DND-41 (cell line): ENCODE measurements at regions not wholly inside any gene's neighbourhood (a gene's known extent, or its start where the extent isn't known, plus 50 kb on each side); places are given as distances from the start of the nearest gene placed in this dataset.

Source experiments
- EZH2 ChIP-seq: IDR thresholded peaks from 3 replicates; pipeline ENCODE4 v1.6.1; 2012; ENCODE audit warnings: borderline replicate concordance, low read depth, mild to moderate bottlenecking, moderate library complexity, low read length, inconsistent platforms; ENCODE audit not compliant: severe bottlenecking
- TF ChIP-seq, protein P1 (sequence below): IDR thresholded peaks from 2 replicates; pipeline ENCODE4 v1.5.1; 2012; ENCODE audit warnings: borderline replicate concordance, low read length, moderate library complexity, mild to moderate bottlenecking; ENCODE audit not compliant: poor library complexity, severe bottlenecking; ENCODE audit errors: extremely low read depth

DNA sequence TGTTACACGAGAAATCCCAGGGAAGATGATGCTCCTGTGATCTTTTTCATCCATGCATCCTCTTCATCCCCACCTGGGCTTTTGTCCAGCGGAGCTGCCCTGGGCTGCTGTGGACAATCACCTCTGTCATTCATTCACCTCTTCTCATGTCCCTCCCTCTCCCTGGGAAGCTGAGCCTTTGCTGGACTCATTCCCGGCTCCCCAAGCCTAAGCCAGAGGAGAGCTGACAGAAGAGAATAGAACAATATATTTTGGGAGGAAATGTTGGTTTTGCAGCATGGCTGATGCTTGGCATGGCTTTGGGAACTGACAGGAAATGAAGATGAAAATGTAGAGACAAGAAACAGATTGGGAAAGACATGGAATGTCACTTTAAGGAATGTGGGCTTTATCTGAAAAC lies 177.4 kb downstream of the DICER1 start:
- TF ChIP-seq, protein P1, sequence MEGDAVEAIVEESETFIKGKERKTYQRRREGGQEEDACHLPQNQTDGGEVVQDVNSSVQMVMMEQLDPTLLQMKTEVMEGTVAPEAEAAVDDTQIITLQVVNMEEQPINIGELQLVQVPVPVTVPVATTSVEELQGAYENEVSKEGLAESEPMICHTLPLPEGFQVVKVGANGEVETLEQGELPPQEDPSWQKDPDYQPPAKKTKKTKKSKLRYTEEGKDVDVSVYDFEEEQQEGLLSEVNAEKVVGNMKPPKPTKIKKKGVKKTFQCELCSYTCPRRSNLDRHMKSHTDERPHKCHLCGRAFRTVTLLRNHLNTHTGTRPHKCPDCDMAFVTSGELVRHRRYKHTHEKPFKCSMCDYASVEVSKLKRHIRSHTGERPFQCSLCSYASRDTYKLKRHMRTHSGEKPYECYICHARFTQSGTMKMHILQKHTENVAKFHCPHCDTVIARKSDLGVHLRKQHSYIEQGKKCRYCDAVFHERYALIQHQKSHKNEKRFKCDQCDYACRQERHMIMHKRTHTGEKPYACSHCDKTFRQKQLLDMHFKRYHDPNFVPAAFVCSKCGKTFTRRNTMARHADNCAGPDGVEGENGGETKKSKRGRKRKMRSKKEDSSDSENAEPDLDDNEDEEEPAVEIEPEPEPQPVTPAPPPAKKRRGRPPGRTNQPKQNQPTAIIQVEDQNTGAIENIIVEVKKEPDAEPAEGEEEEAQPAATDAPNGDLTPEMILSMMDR = no peak
- TF ChIP-seq EZH2 = no peak
